UCSD-AML1 (cell line): ENCODE measurements at regions not wholly inside any gene's neighbourhood (a gene's known extent, or its start where the extent isn't known, plus 50 kb on each side); places are given as distances from the start of the nearest gene placed in this dataset.

Experiments
- DNase-seq: peaks from one replicate; lab custom pipeline; 2025; ENCODE audit not compliant: unreplicated experiment; lab: John Stamatoyannopoulos, UW

GRCh38 chr1:72693899-72694298, 411.6 kb upstream of the NEGR1 start:
- no peak for DNase-seq

- no peak for DNase-seq
These were observed 411.0 kb upstream of the NEGR1 start for GRCh38 chr1:72693376-72693775.

GRCh38 chr1:72690871-72691270, 408.5 kb upstream of the NEGR1 start:
- DNase-seq = no peak

GRCh38 chr1:72678683-72679082, 396.3 kb upstream of the NEGR1 start:
- DNase-seq = no peak

GRCh38 chr1:72670902-72671301, 388.6 kb upstream of the NEGR1 start:
- no peak for DNase-seq

GRCh38 chr1:72662918-72663317, 380.6 kb upstream of the NEGR1 start:
- no peak for DNase-seq

GRCh38 chr1:72650843-72651435, 368.6 kb upstream of the NEGR1 start:
- no peak for DNase-seq

- DNase-seq = no peak
These were observed 367.7 kb upstream of the NEGR1 start for GRCh38 chr1:72649991-72650390.

- peak; percentile 1 for DNase-seq
These were observed 367.0 kb upstream of the NEGR1 start for GRCh38 chr1:72649211-72649888.

- no peak for DNase-seq
These were observed 366.1 kb upstream of the NEGR1 start for GRCh38 chr1:72648465-72648864.

GRCh38 chr1:72643142-72643541, 360.8 kb upstream of the NEGR1 start:
- DNase-seq = no peak

- DNase-seq = no peak
These were observed 355.3 kb upstream of the NEGR1 start for GRCh38 chr1:72637593-72637992.

GRCh38 chr1:72636631-72637030, 354.3 kb upstream of the NEGR1 start:
- DNase-seq = no peak

- no peak for DNase-seq
These were observed 353.4 kb upstream of the NEGR1 start for GRCh38 chr1:72635719-72636118.

- DNase-seq = no peak
These were observed 352.6 kb upstream of the NEGR1 start for GRCh38 chr1:72634946-72635345.

GRCh38 chr1:72631449-72631848, 349.1 kb upstream of the NEGR1 start:
- DNase-seq = no peak

GRCh38 chr1:72623299-72623708, 341.0 kb upstream of the NEGR1 start:
- DNase-seq = peak; percentile 3

- no peak for DNase-seq
These were observed 338.1 kb upstream of the NEGR1 start for GRCh38 chr1:72620453-72620852.

- no peak for DNase-seq
These were observed 324.0 kb upstream of the NEGR1 start for GRCh38 chr1:72606216-72606810.

GRCh38 chr1:72601035-72601674, 318.8 kb upstream of the NEGR1 start:
- DNase-seq = no peak

GRCh38 chr1:72586023-72586685, 303.8 kb upstream of the NEGR1 start:
- no peak for DNase-seq

- DNase-seq = no peak
These were observed 297.3 kb upstream of the NEGR1 start for GRCh38 chr1:72579629-72580028.
